Stimulated activated CD4-positive, alpha-beta T cell treated with anti-CD3 and anti-CD28 coated beads, Interleukin-12 subunit alpha, Interleukin-12 subunit beta, amount 100 ng/mL, for 4 hours (primary cell): ENCODE measurements at regions not wholly inside any gene's neighbourhood (a gene's known extent, or its start where the extent isn't known, plus 50 kb on each side); places are given as distances from the start of the nearest gene placed in this dataset.
"Not testable (repeated sequence)": the region's sequence is repeated elsewhere in the genome, so short reads cannot be mapped to it uniquely, and the experiment has no call there.

ENCODE experiments used
- DNase-seq: peaks from one replicate; pipeline ENCODE4 v3.0.0-alpha.2; 2020

DNA sequence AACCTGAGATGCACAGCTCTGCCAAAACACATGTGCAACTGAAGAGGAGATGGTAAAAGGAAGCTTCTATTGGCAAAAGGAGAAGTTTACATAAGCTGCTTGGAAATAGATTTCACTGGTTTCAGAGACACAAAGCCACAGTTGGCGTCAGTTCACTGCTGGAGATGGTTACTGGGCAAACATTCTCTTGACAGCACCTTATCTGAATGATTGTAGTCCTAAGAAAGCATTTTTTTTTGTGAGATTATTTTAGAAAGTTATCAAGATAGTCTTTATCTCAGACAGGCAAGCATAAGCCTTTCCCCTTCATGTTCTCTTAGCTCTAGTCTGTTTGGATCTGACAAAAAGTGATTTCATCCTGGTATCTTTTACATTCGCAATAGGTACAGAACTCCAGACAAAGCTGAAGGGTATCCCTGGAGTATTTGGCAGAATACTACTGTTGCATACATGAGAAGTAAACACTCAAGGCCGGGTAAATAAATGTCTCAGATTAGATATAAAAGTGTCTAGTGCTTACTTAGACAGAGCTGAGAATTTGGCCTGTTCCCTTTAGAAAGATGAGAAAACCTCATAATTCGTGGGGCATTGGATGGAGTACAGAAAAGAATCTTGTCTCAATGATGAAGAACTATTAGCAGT lies 1668.0 kb upstream of the NUDT12 start:
- no peak for DNase-seq

DNA sequence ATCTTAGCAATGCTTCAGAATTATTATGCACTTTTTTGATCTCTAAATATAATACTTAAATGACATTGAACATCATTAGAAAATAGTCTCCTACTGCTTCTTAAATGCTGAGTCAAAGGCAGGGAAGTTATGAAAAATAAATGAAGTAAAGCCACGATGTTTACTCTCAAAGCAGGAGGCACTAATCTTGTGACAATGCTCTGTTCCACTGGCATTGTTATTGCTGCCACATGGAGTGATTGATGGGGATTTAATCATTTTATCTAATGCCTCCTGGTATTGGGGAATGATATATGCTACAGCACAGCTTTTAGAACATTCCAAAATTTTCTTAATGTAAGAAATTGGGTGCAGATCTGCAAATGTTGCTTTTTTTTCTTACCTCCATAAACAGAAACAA lies 1655.4 kb upstream of the NUDT12 start:
- DNase-seq = no peak

DNA sequence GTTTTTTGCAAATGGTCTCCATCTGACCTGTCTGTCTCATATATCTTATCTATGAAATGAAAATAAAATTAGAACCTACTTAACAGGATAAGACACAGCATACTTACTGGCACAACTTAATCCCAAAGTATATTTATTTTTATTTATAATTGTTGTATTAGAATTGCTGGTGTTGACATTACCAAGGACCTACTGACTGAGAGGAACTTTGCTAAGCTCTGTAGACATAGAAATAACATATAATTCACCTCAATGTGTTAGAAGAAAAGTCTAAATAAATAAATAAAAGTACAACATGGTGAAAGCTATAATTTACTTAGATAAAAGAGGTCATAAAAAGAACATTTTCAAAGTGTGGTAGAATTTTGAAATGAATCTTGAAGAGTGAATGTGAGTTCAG lies 1650.5 kb upstream of the NUDT12 start:
- no peak for DNase-seq

DNA sequence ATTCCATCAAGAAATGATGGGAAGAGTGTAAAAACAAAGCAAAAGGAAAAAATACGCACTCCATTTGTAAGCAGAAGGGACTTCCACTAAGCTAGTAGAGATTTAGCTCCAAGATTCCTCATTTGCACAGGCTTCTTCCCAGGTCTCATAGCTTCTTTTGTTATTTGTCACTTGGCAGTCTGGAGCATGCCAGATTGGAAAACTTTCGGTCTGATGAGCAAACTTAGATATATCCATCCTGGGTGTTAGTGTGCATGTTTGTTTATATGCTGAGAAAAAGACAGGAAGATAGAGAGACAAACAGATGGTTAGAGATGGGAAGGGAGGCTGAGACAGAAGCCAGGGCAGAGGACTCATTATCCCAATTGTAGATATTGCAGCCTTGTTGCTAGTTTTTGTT lies 1644.5 kb upstream of the NUDT12 start:
- DNase-seq = no peak

DNA sequence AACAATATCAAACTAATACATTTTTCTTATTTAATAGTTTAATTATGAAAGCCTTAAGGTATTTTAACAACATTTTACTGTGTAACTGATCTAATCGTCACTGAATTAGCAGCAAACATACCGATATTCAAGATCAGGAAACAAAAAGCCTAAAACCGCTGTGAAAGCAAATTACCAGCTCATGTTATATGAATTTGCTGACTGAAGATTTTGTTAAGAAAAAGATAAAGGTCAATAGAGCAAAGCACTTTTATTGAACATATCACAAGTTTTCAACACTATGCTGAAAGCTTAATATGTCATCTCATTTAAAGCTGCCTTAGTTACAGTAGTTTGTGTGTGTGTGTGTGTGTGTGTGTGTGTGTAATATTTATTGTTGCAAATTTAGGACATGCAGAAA lies 1634.9 kb upstream of the NUDT12 start:
- DNase-seq = no peak

DNA sequence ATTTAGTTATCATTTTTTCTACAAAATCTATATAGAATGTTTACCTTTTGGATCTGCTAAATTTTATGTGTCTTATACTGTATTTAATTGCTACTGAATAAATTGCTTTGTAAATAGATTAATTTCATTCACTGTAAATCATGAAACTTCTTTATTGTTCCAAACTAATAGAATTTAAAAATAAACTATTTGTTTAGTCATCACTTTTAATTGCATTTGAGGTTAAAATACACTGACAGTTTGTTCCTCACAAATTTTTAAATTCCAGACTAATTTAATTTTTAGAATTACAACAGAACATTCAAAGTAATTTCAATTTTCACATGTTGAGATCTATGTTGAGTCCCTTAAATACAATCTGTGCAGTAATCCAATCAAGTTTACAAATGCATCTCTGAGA lies 1633.2 kb upstream of the NUDT12 start:
- no peak for DNase-seq

DNA sequence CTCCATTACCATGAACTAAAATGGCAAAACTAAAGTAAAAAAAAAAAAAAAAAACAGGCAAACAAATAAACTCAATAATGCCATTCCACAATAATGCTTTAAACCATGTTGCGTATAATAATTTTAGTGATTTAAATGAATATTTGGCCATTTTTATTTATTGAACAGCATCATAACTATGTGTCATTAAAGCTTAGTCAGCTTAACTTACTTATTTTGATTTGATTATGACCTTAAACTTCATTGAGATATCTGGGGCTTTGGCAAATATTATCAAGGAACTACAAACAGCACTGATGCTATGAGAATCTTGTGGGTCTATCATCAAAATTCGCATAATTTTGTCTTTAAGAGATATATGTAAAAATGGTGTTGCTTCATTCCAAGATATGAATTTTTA lies 1610.3 kb upstream of the NUDT12 start:
- DNase-seq = no peak

DNA sequence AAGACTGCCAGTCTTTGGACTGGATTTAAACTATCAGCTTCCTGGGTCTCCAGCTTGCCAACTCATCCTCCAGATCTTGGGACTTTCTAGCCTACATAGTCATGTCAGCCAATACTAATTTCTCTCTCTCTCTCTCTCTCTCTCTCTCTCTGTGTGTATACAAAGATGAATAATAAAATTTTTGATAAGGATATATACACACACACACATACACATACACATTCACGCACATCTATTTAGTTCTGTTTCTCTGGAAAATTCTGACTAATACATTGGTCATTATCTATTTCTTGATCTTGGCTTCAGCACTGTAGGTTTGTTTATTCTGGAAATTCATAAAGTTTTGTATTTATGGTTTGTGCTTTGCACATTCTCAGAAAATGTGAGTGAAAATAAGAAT lies 1606.2 kb upstream of the NUDT12 start:
- DNase-seq = no peak

DNA sequence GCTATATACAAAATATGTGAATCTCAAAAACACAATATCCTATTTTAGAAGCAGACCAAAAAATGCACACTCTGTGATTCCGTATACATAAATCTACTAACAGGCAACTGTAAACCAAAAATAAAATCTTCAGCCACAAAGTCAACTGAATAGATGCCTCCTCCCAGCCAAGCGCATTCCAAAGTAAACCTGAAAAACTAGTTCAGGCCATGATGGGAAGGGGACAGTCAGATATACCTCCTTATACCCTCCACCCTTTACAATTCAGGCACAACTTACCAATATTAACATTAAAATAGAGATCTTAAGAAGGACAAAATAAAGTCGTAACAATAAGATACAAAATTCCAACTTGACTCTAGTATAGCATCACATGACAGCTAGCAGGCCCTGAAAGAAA lies 1604.5 kb upstream of the NUDT12 start:
- DNase-seq = no peak

DNA sequence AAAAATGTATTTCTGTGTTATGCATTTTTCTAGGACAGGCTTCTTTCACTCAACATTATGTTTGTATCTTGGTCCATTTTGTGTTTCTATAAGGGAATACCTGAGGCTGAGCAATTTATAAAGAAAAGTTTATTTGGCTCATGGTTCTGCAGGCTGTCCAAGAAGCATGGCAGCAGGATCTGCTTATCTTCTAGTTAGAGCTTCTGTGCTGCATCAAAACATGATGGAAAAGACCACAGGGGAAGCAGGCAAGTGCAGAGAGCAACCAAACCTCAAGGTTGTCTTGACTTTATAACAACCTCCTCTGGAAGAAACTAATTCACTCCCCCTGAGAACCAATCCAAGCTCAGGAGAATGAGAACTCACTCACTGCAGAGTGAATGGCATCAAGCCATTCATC lies 1601.0 kb upstream of the NUDT12 start:
- no peak for DNase-seq

DNA sequence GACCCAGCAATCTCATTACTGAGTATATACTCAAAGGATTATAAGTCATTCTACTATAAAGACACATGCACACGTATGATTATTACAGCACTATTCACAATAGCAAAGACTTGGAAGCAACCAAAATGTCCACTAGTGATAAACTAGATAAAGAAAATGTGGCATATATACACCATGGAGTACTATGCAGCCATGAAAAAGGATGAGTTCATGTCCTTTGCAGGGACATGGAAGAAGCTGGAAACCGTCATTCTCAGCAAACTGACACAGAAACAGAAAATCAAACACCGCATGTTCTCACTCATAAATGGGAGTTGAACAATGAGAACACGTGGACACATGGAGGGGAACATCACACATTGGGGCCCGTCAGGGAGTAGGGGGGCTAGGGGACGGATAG lies 1600.0 kb upstream of the NUDT12 start:
- DNase-seq = not testable (repeated sequence)

DNA sequence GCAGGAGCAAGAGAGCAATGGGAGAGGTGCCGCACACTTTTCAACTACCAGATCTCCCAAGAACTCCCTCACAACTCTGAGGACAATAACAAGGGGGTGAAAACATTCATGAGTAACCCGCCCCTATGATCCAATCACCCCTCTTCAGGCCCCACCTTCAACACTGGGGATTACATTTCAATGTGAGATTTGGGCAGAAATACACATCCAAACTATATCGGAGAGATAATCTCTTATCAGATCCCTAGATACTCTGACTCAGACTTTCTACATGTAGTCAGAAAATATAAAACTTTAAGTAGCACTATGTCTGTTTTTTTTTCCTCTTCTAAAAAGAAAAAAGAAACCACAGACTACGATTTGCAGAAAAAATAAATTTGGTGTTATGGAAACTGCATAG lies 1595.9 kb upstream of the NUDT12 start:
- no peak for DNase-seq

DNA sequence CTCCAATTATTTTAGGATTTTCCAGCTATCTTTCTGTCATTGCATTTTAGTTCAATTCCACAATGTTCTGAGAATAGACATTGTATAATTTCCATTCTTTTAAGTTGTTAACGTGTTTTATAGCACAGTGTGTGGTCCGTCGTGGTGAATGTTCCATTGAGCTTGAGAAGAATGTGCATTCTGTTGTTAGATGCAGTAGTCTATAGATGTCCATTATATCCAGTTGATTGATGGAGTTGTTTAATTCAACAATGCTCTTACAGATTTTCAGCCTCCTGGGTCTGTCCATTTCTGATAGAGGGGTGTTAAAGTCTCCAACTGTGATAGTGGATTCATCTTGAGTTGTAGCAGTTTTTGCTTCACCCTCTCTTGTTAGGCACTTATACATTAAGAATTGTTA lies 1587.7 kb upstream of the NUDT12 start:
- DNase-seq = no peak

DNA sequence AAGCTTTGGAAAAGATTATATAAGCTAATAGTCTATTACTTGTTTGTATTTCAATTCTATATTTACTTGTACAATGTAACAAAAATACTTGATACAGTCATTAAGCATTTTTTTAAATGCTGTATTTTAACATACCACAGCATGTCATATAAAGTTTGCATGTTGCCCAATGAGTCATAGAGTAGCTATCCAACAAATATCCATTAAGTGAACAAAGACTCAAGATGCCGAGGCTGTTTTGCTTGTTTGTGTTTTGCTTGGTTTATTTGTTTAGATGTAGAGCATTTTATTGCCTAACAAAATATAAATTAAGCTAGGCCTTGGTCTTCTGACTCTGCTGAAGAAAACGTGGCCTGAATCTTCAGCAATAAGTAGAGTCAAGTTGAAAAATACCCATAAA lies 1584.3 kb upstream of the NUDT12 start:
- no peak for DNase-seq

DNA sequence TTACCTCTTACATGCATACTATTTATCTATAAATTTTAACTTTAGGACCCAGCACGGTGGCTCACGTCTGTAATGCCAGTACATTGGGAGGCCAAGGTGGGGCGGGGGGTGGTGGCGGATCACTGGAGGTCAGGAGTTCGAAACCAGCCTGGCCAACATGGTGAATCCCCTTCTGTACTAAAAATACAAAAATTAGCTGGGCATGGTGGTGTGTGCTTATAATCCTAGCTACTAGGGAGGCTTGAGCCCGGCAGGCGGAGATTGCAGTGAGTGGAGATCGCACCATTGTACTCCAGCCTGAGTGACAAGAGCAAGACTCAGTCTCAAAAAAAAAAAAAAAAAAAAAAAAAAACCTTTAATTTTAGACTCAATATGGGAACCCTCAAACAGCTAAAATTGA lies 1582.6 kb upstream of the NUDT12 start:
- DNase-seq = no peak

DNA sequence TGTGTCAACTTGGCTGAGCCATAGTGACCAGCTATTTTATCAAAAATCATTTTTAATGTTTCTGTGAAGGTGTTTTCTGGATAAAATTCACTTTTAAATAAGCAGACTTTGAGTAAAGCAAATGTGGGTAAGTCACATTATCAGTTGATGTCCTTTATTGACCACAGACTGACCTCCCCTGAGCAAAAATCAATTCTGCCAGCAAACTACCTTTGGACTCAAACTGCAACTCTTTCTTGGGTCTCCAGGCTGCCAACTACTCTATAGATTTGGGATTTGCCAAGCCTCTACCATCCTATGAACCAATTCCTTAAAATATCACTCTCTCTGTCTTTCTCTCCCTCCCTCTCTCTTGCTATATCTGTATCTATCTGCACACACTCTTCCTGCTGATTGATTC lies 1571.7 kb upstream of the NUDT12 start:
- DNase-seq = no peak

DNA sequence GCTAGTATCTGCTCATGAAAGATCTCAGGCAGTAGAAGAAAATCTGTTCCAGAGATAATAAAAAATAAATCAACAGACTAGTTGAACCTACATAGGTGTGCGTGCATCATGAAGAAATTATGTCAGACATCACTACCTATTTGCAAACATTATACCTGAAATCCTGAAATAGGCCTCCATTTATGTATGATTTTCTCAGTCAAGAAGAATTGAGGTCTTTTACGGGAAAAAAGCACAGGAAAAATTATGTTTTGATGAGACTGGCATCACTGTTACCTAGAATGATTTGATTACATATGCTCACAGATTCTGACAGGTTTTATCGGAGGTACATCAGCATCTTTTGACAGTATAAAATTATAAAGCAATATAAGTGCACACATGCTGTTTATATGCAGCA lies 1570.5 kb upstream of the NUDT12 start:
- no peak for DNase-seq

DNA sequence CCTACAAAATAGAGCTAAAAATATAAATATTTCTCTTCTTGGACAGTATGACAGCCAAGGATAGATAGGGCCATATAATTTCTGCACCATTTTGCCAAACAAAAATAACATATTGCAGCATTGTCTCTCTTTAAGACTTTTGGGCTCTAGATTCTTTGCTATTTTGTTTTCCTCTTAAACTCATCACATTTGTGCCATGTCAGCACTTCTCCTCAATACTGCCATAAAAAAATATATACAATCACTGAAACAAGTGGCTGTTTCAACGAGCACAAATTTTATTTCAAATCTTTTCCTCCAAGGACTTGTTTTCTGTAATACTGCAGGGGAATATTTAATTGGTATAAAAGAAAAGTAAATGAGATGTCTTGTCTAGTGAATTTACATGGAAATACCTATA lies 1570.0 kb upstream of the NUDT12 start:
- DNase-seq = no peak

DNA sequence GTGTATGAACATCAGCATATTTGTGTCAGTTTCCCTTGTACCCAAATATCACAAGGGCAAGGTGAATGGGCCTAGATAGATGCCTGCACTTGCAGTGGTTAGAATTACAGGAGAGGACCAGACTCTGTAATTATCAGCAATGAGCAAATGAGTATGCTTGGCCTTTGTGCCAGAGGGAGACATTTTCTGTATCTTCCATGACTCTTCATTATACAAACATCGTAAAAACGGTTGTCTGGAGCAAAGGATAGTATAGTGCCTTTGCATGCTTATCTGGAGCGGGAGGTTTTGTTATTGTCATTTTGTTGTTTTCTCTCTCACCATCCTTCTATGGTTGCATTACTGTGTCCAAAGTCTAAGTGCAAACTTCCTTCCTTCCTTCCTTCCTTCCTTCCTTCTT lies 1568.5 kb upstream of the NUDT12 start:
- DNase-seq = no peak

DNA sequence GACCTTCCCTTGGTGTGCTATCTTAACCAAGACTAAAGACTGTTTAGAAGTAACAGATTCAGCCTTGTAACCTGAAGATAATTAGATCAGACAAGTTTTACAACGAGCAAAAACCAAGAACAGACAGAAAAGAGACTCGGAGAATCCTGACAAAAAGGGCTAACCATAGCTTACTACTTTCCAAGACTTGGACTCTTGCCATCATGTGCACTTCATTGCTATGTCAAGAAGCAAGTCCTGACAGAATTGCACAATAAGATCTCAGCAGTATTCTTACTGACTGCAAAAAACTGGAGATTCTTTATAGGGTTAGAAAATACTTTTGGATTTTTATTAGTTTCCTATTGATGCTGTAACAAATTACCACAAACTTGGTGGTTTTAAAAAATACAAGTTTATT lies 1539.0 kb upstream of the NUDT12 start:
- DNase-seq = no peak

DNA sequence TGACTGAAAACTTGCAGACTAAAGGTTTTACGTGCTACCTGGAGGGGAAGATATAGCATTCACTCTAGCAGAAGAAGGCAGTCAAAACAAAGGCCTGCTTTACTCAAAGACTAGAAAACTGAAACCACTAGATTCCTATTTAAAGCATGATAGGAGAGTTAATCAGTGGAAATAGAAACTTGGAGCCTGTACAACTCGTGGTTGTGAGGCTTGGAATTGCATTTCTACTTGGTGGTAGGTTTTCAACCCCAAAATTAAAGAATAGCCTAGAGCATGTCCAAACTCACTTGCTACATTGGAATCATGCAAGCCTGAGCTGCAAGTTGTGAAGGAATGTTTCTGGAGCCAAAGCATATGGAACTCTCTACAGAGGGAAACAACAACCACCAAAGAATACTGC lies 1526.4 kb upstream of the NUDT12 start:
- no peak for DNase-seq

DNA sequence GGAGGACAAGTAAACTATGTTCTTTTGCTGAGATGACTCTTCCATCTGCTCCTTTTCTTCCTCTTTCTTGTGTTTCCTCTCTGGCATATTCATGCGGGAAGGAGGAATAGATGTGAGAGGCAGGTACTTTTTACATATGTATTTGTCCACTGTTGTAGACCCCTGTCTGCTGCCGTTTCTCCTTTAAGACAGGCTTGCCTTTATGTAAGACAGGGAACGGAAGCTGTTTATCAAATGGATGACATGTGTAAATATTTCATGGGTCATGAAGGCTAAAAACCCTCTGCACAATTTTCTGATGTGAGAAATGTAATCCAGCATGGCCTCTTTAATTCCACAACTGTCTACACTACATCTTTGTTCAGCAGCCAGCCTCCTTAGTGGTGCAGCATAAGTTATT lies 1525.5 kb upstream of the NUDT12 start:
- DNase-seq = no peak

DNA sequence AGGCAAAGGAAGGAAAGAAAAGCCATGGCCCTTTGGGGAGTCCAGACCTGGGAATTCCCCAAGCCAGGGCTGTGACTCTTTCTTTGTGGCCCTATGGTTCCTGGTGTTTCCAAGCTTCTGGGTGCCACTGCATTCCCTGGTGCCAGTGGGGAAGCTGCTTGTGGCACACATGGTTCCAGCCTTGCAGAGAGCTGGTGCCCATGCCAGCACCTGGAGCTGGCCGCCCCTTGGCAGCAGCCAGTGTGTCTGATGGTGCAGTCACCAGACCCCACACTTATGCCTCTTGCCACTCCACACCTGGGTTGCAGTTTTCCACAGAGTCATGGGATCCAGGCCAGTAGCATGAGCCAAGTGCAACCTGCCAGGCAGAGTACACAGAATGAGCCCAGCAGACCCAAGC lies 1495.3 kb upstream of the NUDT12 start:
- no peak for DNase-seq

DNA sequence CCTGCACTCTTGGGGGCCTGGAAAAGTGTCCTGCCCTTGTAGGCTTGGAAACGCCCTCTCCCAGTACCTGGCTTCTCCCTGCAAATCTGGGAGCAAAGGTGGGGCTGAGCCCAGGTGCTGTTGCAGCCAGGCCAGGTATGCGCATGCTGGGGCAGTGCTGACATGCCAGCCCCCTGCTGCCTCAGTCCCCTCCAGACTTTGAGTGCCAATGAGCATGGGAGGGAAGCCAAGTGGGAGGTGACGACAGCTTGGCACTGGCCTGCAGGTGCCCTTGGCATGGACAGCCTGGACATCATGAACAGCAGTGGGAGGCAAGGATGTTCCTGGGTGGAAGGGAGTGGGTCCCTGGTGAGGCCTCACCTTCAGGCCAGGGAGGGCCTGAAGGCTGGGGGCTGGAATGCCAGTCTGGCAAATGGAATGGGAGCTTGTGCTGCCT lies 1494.4 kb upstream of the NUDT12 start:
- DNase-seq = no peak

DNA sequence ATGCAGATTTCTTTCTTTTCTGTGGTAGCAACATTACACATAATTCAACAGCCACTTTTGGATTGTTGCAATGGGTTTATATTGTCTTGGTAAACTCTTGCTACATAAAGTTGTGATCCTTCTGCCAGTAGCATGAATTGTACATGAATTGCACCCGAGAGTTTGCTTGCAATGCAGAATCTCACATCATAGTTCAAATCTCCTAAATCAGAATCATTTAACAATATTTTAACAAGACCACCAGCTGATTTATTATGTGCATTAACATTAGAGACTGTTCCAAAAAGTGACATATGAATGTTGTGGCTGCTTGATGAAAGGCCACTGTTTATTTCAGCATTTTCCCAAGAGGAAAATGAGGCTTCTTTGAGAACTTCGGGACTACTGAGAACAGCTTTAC lies 1491.8 kb upstream of the NUDT12 start:
- no peak for DNase-seq

DNA sequence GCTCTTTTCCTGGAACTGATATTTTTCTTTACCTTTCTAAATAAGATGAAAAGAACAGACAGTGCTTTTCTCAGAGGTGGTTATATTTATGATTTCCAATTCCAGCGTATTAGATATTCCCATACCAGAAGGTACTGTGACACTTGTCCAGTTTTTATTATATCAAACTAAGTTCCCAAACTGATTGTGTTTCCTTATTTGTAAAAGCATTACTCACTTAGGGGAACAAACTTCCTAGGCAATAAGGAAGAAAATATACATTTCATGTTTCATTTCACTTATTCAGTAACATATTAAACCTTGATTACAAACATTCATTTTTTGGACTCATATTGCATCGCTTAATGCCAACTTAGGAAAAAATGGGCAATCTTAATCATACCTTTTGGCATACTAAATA lies 1480.0 kb upstream of the NUDT12 start:
- DNase-seq = no peak
